BJ (cell line): ENCODE measurements at regions not wholly inside any gene's neighbourhood (a gene's known extent, or its start where the extent isn't known, plus 50 kb on each side); places are given as distances from the start of the nearest gene placed in this dataset.

ENCODE experiments used
- CTCF ChIA-PET: fragments of 350-600 bp; formaldehyde crosslinking; extraction: SDS; loops from one replicate; lab custom pipeline; 2021; ENCODE audit warnings: antibody characterized with exemption, inconsistent platforms; lab: Yijun Ruan, JAX
- POLR2A ChIA-PET: fragments of 300-600 bp; sonication (Branson Sonifier 250); formaldehyde crosslinking; extraction: SDS; loops from one replicate; lab custom pipeline; 2021; ENCODE audit warnings: antibody characterized with exemption; lab: Charles Lee
- DNase-seq: peaks from one replicate; pipeline ENCODE4 v3.0.0-alpha.2; 2011; ENCODE audit warnings: low read depth
- H3K27me3 ChIP-seq: 2 replicates; pipeline ENCODE4 v1.6.0; 2011; ENCODE audit warnings: low read length; ENCODE audit not compliant: control insufficient read depth, insufficient read depth
- H3K36me3 ChIP-seq: 2 replicates; pipeline ENCODE4 v1.5.1; 2011; ENCODE audit warnings: low read length; ENCODE audit not compliant: control insufficient read depth, insufficient read depth
- H3K4me3 ChIP-seq: 2 replicates; pipeline ENCODE4 v1.5.1; 2011; ENCODE audit warnings: low read depth, mild to moderate bottlenecking, control low read depth, low read length
- CTCF ChIP-seq: IDR thresholded peaks from 2 replicates; pipeline ENCODE4 v1.5.1; 2011; ENCODE audit warnings: low read depth, mild to moderate bottlenecking, control low read depth, inconsistent platforms, low read length, moderate library complexity; ENCODE audit not compliant: insufficient read depth

- no peak for DNase-seq
- ChIA-PET CTCF (no interaction called here), POLR2A (no interaction called here)
- H3K27me3 ChIP-seq: no peaks in the 10 kb centered on the region
- H3K4me3 ChIP-seq: no peak overlapping the region
- no peak for TF ChIP-seq CTCF
- no peaks in the 10 kb centered on the region for H3K36me3 ChIP-seq
These were observed 772.3 kb upstream of the GHITM start for GRCh38 chr10:83367036-83367435.

- CTCF ChIA-PET: no interaction called here
- Histone ChIP-seq H3K36me3 (no peaks in the 10 kb centered on the region), H3K4me3 (no peak overlapping the region), H3K27me3 (no peaks in the 10 kb centered on the region)
- TF ChIP-seq CTCF: no peak
- DNase-seq: peak; percentile 71
- POLR2A ChIA-PET: no interaction called here
These were observed 767.4 kb upstream of the GHITM start for GRCh38 chr10:83371696-83372490.

- H3K36me3 ChIP-seq: no peaks in the 10 kb centered on the region
- TF ChIP-seq CTCF: no peak
- ChIA-PET CTCF (no interaction called here), POLR2A (no interaction called here)
- peak; percentile 59 for DNase-seq
- no peak overlapping the region for H3K4me3 ChIP-seq
- no peaks in the 10 kb centered on the region for H3K27me3 ChIP-seq
These were observed 766.7 kb upstream of the GHITM start for GRCh38 chr10:83372646-83373045.

- no peak overlapping the region for H3K4me3 ChIP-seq
- no peaks in the 10 kb centered on the region for H3K27me3 ChIP-seq
- peak; percentile 40 for TF ChIP-seq CTCF
- CTCF ChIA-PET: no interaction called here
- DNase-seq: no peak
- POLR2A ChIA-PET: no interaction called here
- no peaks in the 10 kb centered on the region for H3K36me3 ChIP-seq
These were observed 765.6 kb upstream of the GHITM start for GRCh38 chr10:83373671-83374070.

- no peak for TF ChIP-seq CTCF
- ChIA-PET CTCF (no interaction called here), POLR2A (no interaction called here)
- Histone ChIP-seq H3K36me3 (no peaks in the 10 kb centered on the region), H3K4me3 (no peak overlapping the region), H3K27me3 (no peaks in the 10 kb centered on the region)
- DNase-seq: no peak
These were observed 764.6 kb upstream of the GHITM start for GRCh38 chr10:83374741-83375140.
